T-helper 1 cell (primary cell): ENCODE measurements at regions not wholly inside any gene's neighbourhood (a gene's known extent, or its start where the extent isn't known, plus 50 kb on each side); places are given as distances from the start of the nearest gene placed in this dataset.

ENCODE experiments used
- DNase-seq, 5 donors: peaks; one replicate each; pipeline ENCODE4 v3.0.0-alpha.2; 2012 to 2020

DNA sequence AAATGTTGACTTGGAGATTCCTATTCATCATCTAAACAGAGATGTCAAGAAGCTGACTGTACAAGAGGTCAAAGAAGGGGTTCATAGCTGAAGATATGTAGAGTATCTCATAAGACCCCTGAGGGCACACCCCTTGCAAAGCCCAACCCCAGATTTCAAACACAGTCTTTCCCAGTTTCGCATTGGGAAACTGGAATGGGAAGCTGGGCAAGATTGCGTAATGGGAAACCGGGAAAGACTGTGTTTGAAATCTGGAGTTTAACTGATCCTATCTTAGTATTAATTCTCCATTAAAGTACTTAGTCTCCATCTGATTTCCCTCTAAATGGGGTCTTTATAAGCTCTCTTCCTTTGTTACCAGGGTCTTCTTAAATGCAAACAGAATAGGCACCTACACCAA lies 99.5 kb downstream of the FAM76B start:
- DNase-seq: no peak

DNA sequence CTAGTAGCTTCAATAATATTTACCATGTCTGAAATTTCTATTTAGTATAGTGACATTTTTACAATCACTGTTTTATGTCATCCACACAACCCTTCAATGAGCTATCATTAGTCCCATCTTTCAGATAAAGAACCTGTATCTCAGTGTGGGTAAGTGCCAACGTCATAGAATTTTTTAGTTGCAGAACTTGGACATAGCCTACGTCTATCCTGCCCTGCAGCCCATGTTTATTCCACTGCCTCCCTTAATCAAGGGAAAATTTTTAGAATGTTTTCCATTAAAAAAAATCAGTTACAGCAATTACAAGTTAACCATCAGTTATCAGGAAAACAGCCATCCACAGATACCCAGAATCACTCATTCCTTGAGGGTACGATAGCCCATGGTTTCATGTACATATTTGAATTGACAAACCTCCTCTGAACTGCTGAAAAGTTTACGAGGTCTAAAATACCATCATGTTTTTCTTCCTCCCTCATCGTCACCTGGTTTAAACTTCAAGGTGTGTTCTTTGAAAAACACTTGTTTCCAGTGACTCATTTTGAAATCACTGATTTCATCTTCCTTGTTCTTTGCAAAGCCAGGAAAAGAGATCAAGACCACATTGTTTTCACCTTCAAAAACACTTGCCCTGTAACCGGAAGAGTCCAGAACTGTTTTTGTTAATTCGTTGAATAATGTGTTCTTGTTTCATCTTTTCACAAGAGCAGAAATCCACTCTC lies 100.9 kb downstream of the FAM76B start:
- peak in 1 of 5 donors; percentile 81 for DNase-seq

DNA sequence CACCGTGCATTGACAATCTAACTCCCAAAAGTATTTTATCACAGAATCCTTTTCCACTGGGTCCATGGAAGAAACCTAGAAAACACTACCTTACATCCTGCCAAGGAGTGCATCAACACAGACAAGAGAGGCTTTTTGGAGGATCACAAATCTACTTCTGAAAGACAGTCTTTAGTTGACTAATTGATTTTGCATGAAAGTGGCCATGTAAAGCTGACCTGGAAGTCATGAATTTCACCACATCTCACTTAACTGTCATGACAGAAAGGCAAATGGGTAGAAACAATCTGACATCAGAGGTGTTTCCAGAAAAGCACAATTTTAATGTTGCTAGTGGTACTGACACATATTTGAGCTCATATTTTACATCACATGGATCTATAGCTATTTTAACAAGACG lies 101.6 kb downstream of the FAM76B start:
- no peak for DNase-seq

DNA sequence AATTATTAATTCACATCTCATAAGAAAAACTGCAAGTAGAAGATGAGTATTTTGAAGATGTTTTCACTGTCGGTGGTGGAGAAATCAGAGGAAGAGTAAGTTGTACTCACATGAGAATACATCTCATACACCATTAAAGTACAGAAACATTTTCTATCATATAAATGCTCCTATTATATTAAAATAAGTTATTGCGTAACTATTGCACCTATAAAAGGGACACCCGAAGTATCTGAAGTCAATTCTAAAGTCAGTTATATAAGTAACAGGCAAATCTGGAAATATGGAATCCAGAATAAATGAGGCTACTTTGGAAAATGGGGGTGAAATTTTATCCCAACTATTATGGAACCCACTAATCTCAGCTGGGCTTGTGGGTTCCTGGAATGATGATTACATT lies 103.3 kb downstream of the FAM76B start:
- no peak for DNase-seq

DNA sequence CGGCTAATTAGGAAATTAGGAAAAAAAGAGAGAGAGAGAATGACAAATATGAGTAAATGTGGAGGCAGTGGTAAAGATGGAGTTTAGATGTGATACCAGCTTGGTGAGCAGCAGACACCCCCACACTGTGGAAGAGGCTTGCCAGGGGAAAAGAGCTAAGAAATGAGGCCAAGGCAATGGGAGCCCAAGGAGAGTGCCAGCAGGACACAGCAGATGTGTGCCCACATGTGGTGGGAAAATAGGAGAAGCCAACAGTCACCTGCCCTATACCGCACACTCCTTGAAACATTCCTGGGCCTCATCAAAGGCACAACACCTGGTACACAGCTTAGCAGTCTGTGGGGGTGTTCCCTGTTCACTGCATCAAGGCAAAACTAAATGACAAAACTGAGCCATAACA lies 104.9 kb downstream of the FAM76B start:
- no peak for DNase-seq

DNA sequence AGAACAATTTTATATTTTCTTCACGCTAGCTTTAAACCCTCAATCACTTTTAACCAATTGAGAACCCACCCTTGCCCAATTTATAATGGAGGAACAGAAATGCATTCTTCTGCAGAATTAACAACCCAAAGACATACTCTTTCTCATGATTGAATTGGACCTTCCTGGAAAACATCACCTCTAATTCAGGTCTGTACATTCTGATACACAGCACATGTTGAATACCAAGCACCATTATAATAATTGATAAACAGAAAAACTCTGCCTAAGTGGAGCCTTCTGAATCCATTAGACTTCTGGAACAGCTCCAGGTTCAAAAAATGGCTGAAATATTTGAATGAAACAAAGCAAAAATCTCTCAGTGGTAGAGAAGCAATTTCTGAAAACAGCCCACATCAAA lies 105.4 kb downstream of the FAM76B start:
- no peak for DNase-seq

DNA sequence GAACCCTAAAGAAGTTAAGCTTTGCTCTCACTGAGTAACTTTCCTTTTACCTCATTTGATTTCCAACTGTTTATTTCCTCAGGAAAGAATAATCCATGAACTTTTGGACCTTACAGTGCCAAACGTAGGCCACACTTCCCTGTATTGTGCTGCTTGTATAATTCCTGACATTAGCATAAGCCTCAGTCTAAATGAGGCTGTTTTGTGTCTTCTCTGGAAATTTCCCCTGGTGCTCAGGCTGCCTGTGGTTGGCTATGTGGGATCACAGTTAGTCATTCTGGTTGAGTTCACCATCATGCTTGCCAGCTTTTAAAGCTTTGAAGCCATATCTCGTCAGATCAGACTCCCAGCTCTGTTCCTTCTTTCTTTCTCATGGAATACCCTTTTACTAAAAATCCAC lies 107.0 kb downstream of the FAM76B start:
- DNase-seq: no peak

DNA sequence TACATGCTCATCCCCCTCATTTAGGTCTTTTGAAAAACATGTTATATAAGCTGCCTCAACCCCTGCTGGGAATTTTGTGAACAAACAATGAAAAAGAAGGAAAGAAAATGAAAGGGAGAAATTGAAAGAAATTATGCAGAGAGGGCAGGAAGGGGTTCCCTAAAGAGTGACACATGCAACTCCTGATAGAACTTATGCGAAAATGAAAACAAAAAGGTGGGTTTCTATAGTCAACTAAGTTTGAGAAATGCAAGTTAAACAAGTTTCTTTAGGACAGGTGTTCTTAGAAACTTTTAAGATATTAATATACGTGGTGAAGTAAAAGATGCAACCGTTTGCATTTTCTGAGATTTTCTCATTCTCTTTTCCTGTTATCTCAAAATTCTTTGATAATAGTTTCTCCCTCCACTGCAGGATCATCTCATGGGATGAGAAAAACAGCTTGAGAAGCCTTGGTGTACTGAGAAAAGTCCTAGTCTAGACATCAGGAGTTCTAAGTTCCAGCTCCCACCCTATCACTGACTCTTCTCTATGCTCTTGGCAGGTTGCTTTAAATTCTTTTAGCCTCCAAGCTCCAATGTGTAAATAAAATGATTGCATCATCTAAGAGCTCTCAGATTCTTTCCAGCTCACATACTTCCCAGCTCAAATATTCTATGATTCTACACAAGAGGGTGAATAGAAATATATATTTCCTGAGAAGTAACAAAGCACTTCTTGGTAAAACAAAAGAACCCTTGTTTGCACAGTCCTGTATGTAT lies 109.2 kb downstream of the FAM76B start:
- no peak for DNase-seq

DNA sequence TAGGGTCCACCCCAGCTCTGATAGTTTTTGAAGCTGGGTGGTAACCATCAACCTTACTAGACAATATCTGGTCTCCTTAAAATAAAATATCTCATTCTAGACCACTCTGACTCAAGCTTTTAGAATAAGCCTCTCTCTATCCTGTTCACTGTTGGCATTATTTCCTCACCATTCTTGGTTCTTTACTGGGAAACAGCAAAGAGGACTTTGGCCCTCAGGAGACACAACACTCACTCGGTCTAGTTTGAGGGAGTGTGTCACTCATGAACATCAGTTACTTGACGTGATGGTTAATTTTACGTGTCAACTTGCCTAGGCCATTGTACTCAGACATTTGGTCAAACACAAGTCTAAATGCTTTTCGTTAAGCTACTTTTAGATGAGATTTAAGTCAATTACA lies 110.6 kb downstream of the FAM76B start:
- no peak for DNase-seq

DNA sequence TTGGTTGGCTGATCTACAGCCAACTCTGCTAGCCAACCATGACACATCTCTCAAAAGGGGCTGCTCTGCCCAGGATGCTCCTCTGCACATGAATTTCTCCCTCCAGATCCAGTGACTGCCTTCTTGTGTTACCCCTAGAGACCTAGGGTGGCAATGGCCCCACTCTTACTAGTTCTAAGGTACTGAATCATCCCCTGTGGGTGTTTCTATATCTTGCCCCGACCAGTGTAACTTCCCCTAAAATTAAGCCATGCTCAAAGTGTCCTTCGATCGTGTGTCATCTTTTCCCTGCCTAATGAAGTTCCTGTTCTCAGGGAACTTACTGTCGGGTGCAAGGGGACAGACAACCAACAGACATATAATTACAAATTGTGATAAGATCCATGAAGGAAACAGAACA lies 113.3 kb downstream of the FAM76B start:
- no peak for DNase-seq

DNA sequence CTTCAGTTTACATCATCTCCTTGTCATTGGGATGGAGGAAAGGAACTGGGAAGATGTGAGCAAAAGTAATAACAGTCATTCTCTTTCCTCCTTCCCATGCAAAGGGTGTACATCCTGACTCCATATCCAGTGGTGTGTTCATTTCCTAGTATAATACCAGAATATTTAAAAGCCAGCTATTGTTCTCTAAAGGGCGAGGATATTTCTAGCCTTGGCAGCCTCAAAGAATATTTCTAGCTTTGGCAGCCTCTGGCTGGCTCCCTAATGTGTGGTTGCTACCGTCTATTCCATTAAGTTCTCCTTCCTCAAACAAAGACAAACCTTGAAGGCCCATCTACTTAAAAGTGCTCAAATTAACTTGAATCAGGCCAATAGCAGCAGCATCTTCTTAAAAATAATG lies 114.0 kb downstream of the FAM76B start:
- DNase-seq: no peak

DNA sequence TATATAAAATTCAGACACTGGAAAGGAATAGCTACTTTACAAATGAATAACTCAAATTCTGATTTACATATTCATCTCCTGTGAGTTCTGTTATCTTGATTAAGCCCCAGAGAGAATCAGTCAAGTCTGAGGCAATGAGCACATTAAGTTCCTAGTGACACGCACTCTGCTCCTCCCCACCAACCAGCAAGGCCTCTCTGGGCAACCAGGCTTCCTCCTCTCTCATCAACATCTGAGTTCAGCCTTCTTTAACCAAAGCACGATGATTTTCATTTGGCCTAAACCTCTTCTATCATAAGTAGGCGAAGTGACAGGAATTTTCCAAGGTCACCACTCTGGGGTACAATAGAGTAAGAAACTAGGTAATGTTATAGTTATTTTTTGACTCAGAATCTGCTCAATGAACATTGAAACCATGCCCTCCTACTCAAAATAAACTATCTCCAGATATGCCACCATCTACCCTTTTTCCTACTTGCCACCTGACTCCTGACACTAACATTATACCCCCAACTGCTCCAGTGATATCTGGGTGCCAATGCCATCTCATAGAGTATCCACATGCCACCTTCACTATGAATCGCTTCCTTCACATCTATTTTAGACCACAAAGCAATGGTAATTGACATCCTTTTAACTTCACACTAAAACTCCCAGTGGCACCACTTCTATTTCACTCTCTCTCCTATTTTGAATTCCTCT lies 114.8 kb downstream of the FAM76B start:
- no peak for DNase-seq

DNA sequence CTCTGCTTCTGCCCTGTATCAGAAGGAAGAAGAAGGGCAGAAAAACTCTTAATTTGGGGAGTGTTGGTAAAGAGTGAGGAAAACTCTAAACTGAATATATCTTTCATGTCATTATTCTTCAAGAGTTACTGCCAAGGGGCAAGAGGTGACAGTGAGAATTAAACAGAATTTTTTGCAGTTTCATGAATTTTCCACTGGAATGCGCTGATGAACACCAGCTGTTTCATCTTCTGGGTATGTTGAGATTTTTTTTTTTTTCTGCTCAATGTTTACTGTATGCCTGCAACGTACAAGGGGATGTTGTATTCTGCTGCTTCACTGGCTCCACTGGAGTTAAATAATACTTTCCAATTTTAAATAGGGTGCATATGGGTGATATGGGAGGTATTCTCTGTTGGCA lies 117.8 kb downstream of the FAM76B start:
- DNase-seq: no peak

DNA sequence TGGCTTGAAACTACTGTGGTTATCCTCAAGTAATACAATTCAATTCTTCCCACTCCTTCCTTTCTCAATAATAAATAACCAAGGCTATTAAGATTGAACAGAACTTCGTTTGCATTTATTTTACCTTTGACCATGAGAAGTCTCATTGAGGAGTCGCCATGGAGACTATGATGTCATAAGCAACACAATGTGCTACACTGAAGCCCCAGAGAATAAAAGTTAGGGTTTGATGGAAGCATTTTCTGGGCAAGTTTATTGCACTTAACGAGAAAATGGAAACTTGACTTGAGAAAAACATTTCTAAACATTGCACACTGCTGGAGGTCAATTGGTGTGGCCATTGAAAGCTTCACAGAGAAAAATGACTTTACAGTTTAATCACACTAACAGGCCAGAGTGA lies 121.5 kb downstream of the FAM76B start:
- DNase-seq: no peak

DNA sequence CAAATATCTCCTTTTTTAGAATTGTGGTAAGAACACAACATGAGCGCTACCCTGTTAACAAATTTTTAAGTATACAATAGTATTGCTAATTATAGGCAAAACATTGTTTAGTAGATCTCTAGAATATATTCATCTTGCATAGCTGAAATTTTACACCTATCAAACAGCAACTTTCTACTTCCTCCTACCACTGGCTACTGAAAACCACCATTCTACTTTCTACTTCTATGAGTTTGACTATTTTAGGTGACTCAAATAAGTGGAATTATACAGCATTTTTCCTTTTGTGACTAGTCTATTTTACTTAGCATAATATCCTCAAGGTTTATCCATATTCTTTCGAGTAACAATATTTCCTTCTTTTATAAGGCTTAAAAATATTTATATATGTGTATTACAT lies 128.4 kb downstream of the FAM76B start:
- no peak for DNase-seq

DNA sequence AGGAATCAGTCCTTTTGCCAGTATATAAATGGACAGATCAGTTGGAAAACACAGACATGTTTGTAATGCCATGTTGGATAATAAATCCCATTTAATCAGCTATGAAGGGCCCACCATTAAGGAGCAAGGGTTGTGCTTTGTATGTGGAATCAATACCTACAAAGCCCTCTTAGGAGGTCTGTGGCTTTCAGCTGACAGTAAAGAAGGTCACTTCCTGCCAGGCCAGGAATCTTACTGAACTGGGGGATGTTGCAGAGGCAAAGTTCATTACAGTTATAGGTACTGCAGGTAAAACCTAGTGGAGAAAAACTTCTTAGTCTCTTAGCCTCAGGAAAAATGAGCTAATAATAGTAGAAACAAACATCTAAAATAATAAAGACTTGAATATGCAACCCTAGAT lies 129.5 kb downstream of the FAM76B start:
- no peak for DNase-seq

DNA sequence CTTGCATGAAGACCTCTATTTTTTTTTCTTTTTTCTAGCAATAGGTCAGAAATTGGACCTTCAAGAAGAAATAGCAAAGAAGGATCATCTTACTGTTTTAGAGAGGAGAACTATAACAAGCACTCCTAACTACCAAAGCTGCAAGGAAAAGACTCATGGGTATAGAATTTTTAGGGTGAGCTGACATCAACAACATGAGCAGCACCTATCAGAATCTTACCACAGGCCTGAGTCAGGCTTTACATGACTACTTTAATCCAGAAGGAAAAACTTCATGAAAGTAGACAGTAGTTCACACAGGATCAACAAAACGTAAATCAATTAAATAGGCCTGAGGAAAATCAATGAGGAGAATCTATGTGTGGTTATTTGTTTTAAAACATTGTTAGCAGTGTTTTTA lies 130.5 kb downstream of the FAM76B start:
- DNase-seq: no peak

DNA sequence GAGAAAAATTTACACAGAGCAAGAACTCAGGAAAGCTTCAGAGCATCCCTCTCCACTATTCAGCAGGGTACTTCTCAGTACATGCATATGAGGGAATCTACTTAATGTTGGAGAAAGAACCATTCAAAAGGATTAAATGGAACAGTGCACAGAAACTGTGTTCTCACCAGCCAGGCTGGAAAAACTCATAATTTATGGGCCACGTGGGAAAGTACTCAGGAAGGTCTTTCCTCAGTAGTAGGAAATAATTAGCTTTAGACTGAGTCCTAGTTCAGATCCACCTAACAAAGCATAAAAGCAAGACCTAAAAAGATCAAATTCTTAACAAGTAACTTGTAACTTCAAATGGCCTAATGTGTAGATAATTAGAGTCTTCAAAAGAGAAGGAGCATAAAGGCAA lies 134.0 kb downstream of the FAM76B start:
- no peak for DNase-seq

DNA sequence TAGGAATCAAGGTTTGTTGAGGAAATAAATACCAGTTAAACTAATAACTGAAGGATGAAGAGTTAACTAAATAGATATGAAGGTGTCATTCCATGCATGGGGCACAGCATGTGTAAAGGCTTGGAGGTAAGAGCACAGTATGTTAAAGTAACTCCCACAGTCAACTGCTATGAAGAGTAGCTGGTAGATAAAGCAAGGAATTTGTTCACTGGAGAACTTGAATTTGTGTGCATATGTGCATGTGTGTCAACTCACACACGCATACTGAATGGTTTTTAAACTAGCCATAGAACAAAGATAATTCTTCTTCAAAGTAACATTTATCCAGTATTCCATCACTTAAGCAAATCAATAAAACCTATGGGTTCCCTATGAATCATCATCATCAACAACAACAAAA lies 135.9 kb downstream of the FAM76B start:
- DNase-seq: no peak

DNA sequence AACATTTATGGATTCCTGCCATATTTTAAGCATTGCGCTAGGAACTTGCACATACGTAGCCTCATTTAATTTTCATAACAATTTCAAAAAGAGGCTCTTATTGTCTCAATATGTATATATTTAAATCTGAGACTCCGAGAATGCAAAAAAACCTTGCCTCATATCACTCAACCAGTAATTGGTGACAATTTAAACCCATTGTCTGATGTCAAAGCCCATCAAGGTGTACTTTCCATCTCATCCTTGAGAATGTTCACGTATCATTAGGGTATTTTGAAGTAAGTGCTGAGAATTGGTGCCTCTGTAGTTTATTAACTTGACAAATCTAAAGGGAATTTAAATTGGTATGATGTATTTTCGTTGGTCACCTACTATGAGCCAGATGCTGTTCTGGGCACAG lies 136.5 kb downstream of the FAM76B start:
- DNase-seq: no peak

DNA sequence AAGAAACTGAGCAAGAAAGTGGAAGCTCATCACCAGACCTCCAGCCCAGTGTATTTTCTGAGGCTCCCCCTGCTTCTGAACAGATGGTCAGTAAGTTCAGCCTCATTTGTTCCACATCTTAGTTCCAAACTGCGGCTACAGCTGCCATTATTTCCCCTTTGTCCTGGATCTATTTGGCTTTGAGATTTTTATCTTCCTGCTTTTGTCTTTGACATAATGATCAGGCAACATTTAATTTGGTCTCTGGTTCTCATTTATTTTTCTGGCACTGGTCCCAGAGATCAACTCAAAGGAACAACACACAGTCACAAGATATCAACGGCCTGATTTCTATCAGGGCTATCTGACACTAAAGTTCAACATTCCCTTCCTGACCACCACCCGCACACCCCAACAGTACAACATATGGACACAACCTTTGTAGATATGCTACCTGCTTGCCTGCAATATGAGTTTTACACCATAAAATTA lies 137.5 kb downstream of the FAM76B start:
- DNase-seq: no peak

DNA sequence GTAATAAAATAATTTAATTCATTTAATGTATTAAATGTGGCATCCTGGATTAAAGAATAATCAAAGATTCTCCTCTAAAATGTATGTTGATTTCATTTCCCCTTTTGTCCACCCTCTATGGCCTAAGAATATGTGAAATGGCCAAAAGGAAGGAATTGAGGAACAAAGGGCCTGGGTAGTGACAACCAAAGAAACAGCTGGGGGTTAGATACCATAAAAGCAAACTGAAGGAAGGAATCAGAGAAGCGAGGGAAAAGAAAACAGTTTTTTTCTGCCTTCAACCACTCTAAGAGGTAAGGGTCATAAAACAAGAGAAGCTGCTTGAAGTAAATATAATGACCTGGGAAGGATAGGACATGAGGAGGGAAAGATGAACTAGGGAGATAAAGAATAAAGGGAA lies 139.3 kb downstream of the FAM76B start:
- DNase-seq: no peak

DNA sequence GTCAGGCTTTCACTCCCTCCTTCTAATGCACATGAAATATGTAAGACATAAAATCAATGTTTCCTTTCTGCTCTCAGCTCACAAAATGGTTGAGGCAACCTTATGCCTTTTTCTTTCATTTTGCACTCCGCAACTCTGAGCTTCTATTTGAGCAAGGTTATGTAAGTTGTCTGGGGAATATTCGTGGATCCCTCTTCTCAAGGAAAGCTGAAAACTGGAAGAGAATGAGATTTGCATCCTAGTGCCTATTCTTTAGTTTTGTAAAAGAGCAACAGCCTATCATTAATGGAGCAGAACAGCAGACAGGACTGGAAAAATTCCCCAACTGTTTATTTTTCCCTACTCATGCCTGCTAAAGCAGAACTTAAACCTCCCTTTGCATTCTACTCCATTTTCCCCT lies 141.7 kb downstream of the FAM76B start:
- no peak for DNase-seq

DNA sequence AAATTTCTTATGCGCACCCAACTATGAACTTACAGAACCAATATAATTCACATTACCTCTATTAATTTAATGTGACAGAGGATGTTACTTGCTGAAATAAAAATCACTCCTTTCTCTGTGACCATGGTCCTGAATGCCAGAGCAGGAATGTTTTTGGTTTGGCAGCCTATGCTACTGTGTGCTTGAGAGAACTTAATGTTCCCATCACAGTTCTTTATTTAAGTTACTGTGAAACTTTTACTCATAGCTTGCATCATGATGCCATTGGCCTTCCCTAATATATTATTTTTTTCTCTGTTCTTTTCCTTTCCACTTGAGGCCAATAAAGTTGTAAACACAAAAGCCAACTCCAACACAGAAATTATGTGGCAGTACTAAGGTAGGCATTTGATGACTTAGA lies 142.2 kb downstream of the FAM76B start:
- no peak for DNase-seq
